ENCODE measurements at regions not wholly inside any gene's neighbourhood (a gene's known extent, or its start where the extent isn't known, plus 50 kb on each side); places are given as distances from the start of the nearest gene placed in this dataset.

DNA sequence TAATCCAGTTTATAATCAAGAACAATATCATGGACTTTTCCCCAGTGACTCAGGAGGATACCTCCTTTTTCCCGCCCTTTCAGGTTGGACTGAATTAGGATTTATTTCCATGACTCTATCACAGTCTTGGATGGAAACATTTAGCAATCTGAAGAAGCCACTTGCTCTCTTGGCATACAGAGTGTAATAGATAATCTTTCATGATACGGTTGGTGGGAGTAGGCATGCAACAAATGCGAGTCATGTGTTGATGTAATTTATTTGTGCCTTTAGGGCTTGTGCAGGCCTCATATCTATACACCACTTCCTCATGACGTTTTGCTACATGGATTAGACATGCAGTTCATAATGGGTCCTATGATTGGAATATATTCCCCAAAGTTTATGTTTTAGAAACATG, 54.2 kb upstream of the MCTP2 start:
- no peak for DNase-seq

DNA sequence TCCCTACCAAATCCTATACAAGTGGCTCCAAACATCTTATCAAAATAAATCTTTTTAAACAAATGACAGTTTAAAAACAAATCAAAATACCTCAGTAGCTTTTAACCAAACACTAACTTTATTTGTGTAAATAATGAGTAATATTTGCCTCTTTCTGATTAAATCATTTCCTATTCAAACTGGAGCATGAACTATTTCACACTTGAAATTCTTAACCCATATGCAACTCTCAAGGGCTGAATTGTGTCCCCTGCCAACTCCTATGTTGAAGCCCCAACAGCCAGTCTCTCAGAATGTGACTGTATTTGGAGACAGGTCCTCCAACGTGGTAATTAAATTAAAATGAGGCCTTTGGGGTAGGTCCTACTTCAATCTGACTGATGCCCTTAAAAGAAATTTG, 55.9 kb upstream of the MCTP2 start:
- DNase-seq = peak; percentile 11

DNA sequence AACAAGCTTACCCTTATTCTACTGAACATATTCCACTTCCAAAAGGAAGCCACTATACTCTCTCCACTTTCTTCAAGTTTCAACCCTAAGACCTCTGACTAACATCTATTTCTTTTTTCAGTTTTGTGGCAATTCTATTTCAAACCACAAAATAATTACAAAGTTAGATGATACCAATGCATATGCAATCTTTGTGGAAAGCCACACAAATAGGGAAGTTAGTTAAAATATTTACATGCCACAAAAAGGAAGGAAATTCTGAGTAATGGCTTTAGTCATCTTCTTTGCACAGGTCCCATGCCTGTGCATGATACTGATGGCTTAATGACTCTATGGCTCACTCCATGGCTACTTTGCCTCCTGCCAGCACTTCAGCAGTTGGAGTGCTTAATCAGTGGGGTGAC, 57.0 kb upstream of the MCTP2 start:
- DNase-seq = no peak

DNA sequence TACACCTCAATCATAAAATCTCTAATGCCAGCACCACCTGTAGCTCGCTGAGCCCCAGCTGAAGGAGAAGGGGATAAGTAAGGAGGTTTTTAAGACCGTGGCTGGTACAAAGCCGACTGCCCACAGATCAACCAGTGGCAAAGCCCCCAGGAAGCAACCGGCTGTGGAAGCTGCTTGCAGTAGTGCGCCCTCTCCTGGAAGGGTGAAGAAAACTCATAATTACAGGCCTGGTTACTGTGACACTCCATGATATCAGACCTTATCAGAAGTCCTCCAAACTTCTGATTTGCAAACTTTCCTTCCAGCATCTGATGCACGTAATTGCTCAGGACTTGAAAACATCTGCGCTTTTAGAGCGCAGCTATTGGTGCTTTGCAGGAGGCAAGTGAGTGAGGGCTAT, 63.1 kb upstream of the MCTP2 start:
- DNase-seq = peak; percentile 51

DNA sequence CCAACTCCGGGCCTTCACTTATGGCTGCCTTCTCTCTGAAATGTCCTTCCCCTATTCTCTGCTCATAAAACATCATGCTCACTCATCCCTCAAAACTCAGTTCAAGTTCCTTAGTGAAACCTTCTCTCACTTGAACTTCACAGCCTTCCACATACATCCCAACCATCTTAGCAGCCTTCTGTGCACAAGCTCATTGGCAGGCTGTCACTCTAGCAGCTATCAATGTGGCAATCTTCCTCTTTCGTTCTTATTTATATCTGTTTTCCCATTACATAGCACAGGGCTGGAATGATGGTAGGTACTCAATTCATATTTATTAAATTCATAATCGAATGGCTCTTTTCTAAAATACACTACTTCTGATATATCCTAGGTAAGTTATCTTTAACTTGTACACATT, 66.4 kb upstream of the MCTP2 start:
- no peak for DNase-seq

DNA sequence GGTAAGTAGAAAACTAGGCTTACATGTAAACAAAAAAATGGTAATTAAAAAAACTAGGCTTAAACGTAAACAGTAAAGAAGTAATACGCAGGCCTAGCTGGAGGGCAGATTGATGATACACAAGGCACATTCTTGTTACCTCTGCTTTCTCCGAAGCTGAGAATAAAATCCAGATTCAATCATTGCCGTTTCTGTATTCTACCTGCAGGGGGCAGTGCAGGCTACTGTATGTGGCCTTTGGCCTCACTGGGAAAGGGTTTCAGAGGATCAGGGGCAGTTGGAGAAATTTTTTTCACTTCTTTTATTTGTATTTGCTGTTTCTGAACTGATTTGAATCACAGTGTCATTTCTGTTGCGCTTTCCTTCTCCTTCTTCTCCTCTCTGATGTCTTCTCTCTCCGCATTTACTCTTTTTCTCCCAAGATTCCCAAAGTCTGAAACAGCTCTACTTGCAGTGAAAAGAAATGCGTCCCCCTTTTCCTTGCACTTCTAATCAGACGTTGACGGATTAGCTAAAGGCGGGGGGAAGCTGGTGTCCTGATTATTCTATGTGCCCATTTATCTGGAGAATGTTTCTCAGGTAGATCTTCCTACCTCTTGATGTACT, 67.1 kb upstream of the MCTP2 start:
- DNase-seq = peak; percentile 75

DNA sequence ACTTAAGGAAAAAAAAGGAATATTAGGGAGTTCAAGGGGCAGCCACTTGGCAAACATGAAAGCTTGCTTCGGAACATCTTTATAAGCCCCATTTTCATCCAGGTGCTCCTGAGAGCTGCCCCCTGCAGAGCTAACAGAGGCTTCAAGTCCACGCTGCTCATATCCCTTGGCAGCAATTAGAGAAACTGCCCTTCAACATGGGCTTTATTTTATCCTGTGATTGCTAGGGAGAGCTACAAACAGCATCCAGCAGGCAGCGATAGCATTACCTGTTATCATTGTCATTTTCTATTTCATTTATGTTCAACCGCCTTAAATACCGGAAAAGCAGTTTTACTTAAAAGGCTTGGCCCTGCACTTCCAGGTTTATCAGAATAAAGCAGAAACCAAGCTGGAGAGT, 68.4 kb upstream of the MCTP2 start:
- DNase-seq = no peak

DNA sequence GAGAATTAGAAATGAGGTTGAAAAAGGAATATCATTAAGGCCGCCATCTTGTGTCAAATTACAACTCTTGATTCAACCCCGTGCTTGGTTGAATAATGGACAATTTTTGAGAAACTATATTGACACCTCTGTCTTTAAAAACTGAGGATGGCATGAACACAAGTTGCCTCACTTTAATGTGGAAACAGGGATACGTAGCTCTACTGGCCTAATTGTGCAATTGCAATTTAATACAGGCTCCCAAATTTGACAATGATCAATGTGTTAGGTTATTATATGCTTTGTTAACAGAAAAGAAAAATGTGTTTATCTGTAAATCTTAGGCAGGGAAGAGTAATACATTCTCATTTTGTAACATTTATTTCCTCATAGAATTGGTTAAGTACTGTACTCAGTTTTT, 77.1 kb upstream of the MCTP2 start:
- DNase-seq = no peak

DNA sequence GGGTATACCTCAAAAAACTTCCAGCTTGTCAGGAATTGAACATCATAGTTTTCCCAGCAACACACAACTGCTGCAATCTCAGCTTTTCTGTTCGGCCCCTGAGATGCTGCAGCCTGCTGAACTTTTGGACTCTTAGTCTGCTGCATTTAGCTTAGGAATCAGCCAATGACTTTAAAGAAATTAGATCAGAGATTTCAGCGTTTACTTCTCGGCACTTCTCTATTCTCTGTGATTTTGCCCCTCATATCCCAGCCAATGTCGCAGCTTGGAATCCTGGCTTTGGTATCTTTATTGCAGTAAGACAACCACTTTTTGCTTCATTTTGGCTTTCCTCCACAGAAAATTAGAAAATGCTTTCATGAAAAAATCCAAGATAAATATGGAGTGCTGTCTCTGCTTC, 86.3 kb upstream of the MCTP2 start:
- no peak for DNase-seq

DNA sequence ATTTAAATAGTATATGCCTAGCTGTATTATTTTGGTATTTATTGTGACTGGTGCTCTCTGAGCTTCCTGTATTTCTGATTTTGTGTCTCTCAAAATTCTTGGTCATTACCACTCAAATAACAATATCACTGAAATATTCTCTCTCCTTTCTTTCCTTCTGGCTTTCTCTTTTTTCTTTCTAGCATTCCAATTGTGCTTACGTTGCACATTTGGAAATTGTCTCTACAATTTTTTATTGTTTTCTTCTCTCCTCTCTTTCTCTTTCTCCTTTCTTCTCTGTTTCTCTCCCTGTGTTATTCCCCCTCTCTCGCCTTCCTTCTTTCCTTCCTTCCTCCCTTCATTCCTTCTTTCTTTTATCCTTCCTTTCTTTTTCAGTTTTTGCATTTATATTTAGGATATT, 89.6 kb upstream of the MCTP2 start:
- no peak for DNase-seq

DNA sequence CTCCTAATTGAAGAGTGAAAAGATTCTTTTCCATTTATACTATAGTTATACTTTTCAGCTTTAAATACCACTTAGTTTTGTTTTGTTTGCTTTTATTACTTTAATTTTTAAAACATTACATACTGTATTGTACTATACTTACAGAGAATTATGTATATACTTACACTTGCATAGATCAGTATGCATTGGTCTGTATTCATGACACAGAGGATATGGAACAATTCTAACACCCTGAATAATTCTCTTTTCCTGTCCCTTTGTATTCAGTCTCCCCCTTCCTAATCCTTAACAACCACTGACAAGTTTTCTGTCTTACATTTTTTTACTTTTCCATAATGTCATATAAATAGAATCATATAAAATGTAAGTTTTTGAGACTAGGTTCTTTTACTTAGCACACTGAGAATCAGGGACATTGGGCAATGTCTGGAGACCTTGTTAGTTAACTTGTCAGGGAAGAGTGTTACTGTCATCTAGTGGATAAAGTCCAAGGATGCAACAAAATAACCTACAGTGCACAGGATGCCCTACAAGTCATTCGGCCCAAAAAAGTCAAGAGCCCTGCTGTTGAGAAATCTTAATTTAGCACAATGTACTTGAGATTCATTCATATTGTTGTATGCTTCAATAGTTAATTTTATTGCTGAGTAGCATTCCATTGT, 95.7 kb upstream of the MCTP2 start:
- peak; percentile 22 for DNase-seq

DNA sequence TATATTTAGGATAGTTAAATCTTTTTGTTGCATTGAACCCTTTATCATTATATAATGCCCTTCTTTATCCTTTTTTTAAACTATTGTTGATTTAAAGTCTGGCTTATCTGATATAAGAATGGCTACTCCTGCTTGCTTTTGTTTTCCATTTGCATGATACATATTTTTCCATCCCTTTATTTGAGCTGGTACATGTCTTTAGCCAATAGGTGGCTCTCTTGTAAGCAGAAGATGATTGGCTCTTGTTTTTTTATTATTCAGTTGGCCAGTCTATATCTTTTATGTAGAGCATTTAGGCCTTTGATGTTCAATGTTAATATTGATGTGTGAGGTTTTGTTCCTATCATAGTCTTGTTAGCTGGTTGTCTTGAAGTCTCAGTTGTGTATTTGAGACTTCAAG, 99.5 kb upstream of the MCTP2 start:
- no peak for DNase-seq

DNA sequence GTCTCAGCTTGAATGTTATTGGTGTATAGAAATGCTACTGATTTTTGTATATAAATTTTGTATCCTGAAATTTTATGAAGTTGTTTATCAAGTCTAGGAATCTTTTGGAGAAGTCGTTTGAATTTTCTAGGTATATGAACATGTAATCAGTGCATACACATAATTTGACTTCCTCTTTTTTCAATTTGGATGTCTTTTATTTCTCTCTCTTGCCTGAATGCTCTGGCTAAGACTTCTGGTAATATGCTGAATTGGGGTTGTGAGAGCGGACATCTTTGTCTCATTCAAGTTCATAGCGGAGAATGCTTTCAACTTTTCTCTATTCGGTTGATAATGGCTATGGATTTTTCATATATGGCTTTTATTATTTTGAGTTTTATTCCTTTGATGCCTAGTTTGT, 100.9 kb upstream of the MCTP2 start:
- DNase-seq = no peak

DNA sequence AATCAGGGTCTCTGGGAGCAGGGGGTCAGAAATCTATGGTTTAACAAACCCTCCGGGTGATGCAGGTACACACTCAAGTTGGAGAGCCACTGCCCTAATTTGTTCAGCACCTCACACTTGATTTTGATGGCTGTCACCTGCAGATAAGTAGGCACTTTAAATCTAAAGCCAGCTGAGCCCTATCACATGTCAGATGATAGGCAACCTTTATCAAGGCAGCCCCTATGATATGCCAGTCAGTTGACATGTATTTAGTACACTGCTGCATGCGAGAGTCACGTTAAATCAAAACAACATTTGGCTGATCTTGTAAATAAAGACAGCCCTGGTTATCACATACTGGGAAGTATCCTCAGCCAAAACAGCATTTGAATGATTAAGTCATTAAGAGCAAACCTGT, 104.4 kb upstream of the MCTP2 start:
- no peak for DNase-seq

DNA sequence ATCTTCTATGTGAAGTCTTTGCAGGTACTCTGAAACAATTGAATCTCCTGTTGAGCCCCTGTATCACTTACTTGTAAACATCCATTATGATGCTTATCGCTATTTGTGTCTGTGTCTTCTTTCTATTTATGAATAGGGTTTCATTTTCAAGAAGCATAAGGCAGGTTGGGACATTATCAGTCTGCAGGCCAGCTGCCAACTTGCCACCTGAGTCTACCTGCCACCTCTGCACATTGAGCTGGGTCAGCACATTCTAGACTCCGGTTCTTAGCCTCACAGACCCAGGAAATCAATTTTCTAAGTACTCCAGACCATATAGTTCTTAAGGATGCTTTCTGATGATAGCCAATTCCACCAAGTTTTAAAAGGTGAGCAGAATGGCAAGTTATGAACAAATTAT, 105.7 kb upstream of the MCTP2 start:
- DNase-seq = no peak

DNA sequence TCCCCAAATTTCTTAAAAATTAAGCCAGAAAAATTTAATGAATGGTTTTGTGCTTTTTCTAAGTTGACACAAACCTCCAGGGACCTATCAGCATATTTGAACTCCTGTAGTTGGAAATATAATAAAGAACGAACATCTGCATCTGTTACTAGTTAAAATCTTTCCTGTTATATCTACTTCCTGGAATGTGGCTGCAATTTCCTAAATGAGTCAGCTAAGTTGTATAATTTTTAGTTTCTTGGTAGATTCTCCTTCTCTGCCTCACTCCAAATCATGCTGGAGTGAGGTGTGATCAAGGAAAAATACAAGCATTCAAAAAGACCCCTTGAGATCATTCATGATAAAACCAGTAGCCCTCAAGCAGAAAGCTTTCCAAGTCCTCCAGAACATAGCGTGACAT, 106.2 kb upstream of the MCTP2 start:
- no peak for DNase-seq

DNA sequence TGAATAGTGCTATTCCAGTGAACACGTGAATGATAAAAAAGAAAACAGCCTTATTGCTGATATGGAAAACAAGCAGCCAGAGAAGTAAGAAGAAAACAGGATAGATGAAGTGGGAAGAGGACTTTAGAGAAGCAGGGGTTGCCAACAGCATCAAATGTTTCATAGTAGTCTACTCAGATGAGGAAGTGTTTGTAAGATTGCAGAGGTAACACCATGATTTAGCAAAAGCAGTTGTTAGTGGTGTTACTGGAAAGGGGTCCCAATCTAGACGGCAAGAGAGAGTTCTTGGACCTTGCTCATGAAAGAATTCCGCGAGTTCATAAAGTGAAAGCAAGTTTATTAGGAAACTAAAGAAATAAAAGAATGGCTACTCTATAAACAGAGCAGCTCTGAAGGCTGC, 108.8 kb upstream of the MCTP2 start:
- no peak for DNase-seq

DNA sequence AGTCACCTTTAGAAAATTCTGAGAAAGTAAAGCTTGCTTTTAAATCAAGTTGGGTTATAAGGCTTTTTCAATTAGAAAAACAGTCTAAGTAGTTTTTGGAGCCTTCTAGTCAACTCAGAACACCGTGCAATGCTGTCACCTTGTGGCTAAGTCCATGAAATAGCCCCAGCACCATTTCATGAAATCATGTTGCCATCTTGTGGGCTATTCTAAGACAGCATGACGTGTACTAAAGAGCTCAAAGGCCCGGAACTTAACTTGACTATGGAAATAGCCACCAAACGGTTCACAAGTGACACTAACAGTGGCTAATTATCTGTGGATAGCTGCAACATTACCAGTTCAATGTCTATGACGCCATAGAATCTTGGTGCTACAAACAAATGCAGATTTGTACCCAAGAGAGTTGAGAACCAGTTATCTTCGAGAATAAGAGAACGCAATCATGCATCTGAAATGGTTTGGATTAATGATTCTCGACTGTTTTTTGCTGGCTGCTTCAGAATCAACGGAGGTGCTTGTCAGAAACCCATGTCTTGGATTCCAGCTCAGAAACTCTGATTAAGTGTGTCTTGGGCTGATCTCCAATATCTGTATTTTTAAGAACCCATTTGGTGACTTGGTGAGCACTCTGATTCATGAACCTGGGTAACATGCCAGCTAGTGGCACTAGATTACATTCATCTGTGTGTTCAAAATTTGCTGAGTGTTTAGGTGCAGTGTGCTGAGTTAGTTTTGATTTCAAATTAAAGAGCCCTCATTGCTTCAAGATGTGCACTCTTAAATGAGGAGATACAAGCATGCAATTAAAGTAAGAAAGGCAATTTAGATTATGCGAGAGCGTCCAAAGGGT, 111.2 kb upstream of the MCTP2 start:
- DNase-seq = peak; percentile 88

DNA sequence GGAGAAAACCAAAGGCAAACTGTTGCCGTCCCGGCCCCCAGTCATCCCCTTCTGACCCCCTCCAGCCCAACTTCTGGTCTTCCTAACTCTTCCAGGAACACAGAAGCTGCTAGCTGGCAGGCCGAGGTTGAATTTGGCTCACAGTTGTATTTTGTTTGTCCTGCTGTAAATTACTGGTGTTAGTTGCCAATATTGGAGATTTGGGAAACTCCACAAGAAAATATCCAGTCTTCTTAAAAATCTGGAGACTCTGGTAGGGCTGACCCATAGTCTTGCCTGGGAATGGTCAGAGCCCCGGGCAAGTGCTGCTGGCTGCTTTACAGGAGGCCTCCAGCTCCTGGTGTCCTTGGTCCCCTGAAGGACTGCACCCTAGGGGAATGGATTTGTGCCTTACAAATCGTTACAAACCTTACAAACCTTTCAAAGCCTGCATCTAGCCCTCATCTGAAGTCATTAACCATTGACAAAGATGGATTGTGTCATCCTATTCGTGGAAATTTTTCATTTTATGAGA, 112.0 kb upstream of the MCTP2 start:
- DNase-seq = no peak

DNA sequence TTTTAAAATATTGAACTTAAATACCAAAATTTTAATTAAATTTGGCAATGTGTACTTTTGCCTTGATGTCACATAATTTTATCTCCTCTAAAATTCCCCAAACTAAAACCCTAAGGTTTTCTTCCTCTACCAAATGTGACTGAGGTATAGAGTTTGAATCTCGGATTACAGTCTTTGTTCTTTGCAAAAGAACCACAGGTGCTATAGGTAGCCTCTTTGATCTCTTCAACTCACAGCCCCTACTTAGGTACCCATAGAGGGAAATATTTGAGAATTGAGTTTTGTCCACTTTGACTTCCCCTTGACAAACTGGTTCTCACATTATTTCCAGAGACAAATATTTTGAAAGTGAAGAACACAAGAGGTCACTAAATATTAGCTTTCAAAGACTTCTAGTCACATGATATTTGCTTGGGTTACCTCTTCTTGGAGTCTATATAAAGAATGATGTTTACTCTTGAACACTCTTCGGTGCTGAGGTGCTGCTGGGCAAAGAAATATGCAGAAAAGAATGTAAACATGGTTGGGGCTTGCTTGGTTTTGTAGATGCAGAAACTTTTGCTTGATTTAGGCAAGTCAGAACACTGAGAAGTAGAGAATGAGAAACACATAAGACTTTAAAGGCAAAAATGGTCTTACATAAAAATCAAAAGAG, 120.8 kb upstream of the MCTP2 start:
- peak; percentile 80 for DNase-seq

DNA sequence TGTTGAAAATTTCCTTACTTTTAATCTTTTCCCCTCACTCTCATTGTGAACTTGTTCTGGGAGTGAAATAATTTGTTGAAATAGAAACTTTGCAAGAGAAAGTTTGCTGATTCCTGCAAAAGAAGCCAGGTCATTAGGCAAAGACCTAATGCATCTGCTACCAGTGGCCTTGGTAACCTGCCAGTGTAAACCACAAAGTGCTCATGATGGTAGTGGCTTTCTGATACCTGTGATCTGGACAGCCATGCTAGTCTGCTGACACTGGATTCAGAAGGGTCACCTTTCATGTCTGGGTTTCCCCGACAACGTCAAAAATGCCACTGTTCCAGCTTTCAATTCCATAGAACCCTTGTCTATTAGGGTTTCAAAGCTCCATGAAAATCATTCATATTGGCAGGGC, 123.7 kb upstream of the MCTP2 start:
- DNase-seq = peak; percentile 36

DNA sequence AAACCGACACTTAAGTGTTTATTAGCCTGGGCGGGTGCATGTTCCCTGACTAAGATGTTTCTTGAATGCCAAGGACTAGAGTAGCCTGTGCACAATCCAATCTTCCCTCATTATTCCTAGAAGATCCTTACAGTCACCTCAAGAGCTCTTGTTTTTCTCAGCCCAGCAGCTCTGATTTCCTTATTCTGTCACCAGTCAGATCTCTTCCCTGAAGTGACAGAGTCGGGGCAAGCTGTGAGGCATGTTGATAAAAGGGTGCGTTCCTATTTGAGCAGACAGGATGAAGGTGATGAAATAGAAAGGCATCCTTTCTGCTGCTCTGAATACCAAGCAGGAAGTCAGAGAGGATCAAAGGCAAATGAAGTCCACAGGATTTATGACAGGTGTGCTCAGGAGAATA, 125.6 kb upstream of the MCTP2 start:
- DNase-seq = peak; percentile 82

DNA sequence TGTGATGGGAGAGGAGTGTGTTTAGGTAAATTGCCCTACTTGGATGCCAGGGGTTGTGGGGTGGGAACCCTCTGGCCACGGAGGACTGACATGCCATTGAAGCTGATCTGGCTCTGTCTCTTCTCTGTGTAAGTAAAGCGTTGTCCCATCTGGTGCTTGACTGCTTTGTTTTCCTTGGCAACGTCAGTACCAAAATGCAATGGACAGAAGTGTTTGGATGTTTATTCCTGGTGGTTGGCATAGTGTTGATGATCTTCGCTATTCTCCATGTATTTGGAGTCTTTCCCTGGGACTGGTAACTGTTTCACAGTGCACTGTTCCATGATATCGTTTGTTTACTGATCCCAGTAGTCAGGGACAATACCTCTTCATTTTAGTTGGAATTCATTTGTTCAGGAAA, 130.5 kb upstream of the MCTP2 start:
- DNase-seq = peak; percentile 10

DNA sequence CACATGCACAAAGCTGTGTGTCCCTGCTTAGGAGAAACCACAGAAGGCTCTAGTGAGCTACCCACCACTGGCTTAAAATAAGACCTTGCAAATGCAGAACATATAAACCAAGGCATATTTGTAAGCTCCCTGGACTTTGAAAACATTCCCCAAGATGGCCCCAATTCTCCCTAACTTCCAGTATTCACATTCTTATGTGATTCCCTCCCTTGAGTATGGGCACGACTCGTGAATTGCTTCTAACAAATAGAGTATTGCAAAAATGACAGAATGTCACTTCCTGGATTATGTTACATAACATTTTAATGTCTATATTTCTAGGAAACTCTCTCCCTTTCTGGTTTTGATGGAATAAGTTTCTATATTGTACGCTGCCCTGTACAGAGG, 131.8 kb upstream of the MCTP2 start:
- DNase-seq = no peak

All from DMS53 (cell line).